Nephron progenitor cell (in vitro differentiated cells): ENCODE measurements at regions not wholly inside any gene's neighbourhood (a gene's known extent, or its start where the extent isn't known, plus 50 kb on each side); places are given as distances from the start of the nearest gene placed in this dataset.

Source experiments
- DNase-seq: peaks from one replicate; pipeline ENCODE4 v3.0.0; 2021
- H3K27ac Mint-ChIP-seq: 2 replicates; pipeline ENCODE4 v1.8.0; 2021; ENCODE audit warnings: mild to moderate bottlenecking, moderate library complexity, mixed read lengths
- H3K27me3 Mint-ChIP-seq: 2 replicates; pipeline ENCODE4 v1.8.0; 2021; ENCODE audit warnings: mild to moderate bottlenecking, low read depth, mixed read lengths; ENCODE audit not compliant: poor library complexity
- H3K36me3 Mint-ChIP-seq: 2 replicates; pipeline ENCODE4 v1.8.0; 2021; ENCODE audit warnings: low read depth, mixed read lengths
- H3K4me1 Mint-ChIP-seq: 2 replicates; pipeline ENCODE4 v1.8.0; 2021; ENCODE audit warnings: mixed read lengths
- H3K4me3 Mint-ChIP-seq: 2 replicates; pipeline ENCODE4 v1.8.0; 2021; ENCODE audit warnings: mild to moderate bottlenecking, moderate library complexity, mixed read lengths
- H3K9me3 Mint-ChIP-seq: 2 replicates; pipeline ENCODE4 v1.8.0; 2021; ENCODE audit warnings: mild to moderate bottlenecking, moderate library complexity, mixed read lengths
- TF ChIP-seq, protein P1 (sequence below): fragments of 200-600 bp; sonication (generic); IDR thresholded peaks from 2 replicates; pipeline ENCODE4 v1.5.0; 2021; ENCODE audit warnings: antibody characterized with exemption

DNA sequence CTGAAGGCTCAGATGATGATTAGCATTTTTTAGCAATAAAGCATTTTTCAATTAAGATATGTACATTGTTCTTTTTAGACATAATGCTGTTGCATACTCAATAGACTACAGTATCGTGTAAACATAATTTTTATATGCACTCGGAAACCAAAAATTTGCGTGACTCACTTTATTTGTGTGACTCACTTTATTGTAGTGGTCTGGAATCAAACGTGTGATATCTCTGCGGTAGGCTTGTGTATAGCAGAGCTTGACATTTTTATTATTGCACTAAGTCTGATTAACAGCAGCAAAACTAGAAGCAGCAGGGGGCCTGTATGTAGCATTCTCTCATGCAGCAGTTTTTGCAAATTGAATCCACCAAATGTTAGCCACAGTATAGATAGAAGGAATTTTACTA, 119.1 kb upstream of the PRDX4 start:
- peaks cover 1% of the 10 kb centered on the region for H3K27me3 Mint-ChIP-seq
- no peak for DNase-seq
- no peaks in the 10 kb centered on the region for H3K36me3 Mint-ChIP-seq
- H3K4me1 Mint-ChIP-seq, result no peaks in the 10 kb centered on the region
- TF ChIP-seq, protein P1, sequence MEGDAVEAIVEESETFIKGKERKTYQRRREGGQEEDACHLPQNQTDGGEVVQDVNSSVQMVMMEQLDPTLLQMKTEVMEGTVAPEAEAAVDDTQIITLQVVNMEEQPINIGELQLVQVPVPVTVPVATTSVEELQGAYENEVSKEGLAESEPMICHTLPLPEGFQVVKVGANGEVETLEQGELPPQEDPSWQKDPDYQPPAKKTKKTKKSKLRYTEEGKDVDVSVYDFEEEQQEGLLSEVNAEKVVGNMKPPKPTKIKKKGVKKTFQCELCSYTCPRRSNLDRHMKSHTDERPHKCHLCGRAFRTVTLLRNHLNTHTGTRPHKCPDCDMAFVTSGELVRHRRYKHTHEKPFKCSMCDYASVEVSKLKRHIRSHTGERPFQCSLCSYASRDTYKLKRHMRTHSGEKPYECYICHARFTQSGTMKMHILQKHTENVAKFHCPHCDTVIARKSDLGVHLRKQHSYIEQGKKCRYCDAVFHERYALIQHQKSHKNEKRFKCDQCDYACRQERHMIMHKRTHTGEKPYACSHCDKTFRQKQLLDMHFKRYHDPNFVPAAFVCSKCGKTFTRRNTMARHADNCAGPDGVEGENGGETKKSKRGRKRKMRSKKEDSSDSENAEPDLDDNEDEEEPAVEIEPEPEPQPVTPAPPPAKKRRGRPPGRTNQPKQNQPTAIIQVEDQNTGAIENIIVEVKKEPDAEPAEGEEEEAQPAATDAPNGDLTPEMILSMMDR, result no peak
- no peak overlapping the region for H3K4me3 Mint-ChIP-seq
- peaks cover 4% of the 10 kb centered on the region for H3K9me3 Mint-ChIP-seq
- H3K27ac Mint-ChIP-seq, result no peak overlapping the region

DNA sequence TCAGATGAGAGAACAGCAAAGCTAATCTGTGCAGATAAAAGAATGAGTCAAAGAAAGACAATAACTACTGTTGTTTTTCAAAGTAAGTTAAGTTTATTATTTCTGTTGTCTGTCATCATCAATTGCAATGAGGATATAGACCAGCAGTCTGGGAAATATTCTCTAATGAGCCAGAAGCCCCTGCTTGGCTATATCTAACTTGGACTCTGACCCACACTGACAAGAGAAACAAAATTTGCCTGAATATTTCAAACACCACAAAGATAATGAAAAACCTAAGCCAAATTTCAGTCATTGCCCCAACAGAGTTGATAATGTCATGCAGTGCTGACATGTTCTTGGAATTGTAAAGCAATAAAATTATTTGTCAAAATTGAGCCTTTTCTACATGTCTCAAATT, 115.0 kb upstream of the PRDX4 start:
- Mint-ChIP-seq H3K27ac (no peak overlapping the region), H3K4me3 (no peak overlapping the region), H3K4me1 (no peaks in the 10 kb centered on the region), H3K36me3 (no peaks in the 10 kb centered on the region), H3K9me3 (peaks cover 12% of the 10 kb centered on the region), H3K27me3 (peaks cover 10% of the 10 kb centered on the region)
- no peak for DNase-seq
- TF ChIP-seq, protein P1, result no peak

DNA sequence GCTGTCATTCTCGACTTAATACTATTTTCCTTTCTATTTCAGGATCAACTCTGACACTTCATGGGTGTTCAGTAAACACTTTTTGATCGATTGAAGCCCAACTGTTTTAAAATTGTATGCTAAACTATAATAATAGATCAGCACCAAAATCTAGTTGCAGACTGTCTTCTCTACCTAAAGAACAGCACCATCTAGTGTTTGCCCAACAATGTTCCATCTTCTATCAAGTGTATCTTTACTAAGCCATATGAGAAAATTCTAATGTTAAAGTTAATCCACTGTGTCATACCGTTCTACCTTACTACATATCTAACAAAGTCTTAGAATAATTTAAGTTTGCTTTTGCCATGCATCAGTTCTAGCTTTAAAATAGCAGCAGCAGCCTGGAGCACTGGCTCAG, 113.0 kb upstream of the PRDX4 start:
- TF ChIP-seq, protein P1, result peak; percentile 73
- Mint-ChIP-seq H3K4me1 (no peaks in the 10 kb centered on the region), H3K9me3 (peaks cover 24% of the 10 kb centered on the region), H3K27me3 (peaks cover 10% of the 10 kb centered on the region), H3K27ac (no peak overlapping the region), H3K4me3 (no peak overlapping the region), H3K36me3 (no peaks in the 10 kb centered on the region)
- no peak for DNase-seq

DNA sequence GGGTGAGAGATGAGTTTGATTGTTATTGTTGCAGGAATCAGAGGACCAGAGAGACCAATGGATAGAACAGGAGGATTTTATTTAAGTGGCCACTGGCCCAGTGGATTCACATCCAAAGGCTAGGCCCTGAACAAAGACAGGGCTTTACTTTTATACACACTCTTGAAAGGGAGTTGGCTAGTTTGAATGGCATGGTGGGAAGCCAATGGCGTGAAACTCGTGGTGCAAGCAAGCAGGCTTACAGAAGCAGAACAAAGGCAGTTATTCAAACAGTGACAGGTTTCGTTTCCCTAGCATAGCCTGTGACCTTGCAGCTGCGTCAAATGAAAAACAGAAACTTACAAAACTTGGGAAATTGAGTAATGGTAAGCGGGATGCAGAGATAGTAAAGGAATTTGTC, 110.2 kb upstream of the PRDX4 start:
- Mint-ChIP-seq H3K27ac (no peak overlapping the region), H3K4me1 (no peaks in the 10 kb centered on the region), H3K36me3 (no peaks in the 10 kb centered on the region), H3K9me3 (peaks cover 40% of the 10 kb centered on the region), H3K27me3 (peaks cover 10% of the 10 kb centered on the region), H3K4me3 (no peak overlapping the region)
- TF ChIP-seq, protein P1, result no peak
- no peak for DNase-seq

DNA sequence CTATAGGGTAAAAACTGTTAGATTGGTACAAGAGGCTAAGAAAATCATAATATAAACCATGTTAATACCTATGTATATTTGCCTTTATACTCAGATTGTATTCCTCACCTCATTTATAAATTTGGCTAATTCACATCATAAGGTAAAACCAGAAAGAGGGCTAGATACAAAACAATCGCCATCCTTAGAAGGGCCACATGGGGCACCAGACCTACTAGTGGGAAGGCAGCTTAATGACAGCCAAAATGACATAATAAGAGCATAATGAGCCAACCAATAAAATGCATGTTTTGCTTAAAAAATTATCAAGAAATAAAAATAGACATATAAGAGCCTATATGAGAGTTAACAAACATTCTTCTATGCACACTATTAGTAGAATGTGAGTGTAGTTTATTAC, 107.3 kb upstream of the PRDX4 start:
- Mint-ChIP-seq H3K27ac (no peak overlapping the region), H3K4me1 (no peaks in the 10 kb centered on the region), H3K9me3 (peaks cover 58% of the 10 kb centered on the region), H3K4me3 (no peak overlapping the region), H3K27me3 (peaks cover 6% of the 10 kb centered on the region), H3K36me3 (no peaks in the 10 kb centered on the region)
- TF ChIP-seq, protein P1, result no peak
- DNase-seq, result no peak

DNA sequence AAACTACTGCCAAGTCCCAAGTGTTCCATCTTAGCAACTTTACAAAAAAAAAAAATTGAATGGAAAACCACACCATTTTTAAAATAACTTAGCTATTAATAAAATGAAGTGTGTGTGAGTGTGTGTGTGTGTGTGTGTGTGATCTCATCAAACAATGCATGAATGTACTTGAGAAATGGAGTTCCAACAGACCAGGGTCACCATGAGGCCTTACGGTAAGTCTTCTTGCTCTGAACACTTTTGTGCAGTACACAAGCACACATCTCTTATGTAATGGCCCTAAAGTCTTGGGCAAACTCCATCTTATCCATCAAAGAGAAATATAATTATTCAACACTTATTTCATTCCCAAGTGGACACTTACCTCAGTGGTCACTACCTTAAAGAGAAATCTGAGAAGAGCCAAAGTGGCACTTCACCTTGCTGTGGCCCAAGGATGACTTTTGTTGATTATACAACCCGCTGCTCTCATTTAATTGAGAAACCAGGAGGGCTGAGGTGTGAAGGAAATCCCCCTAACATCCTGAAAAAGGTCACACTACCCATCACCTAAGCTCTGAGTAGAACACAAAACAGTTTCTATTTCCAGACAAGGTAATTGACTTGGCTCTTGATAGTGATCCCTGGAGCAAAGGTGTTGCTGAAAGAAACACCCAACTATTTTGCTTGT, 96.5 kb upstream of the PRDX4 start:
- Mint-ChIP-seq H3K4me1 (no peaks in the 10 kb centered on the region), H3K4me3 (no peak overlapping the region), H3K27me3 (no peaks in the 10 kb centered on the region), H3K27ac (no peak overlapping the region), H3K36me3 (no peaks in the 10 kb centered on the region), H3K9me3 (peaks cover 18% of the 10 kb centered on the region)
- no peak for DNase-seq
- TF ChIP-seq, protein P1, result no peak
